ENCODE measurements at regions not wholly inside any gene's neighbourhood (a gene's known extent, or its start where the extent isn't known, plus 50 kb on each side); places are given as distances from the start of the nearest gene placed in this dataset.
"Not testable (repeated sequence)": the region's sequence is repeated elsewhere in the genome, so short reads cannot be mapped to it uniquely, and the experiment has no call there.

GRCh38 chr12:4152145-4152795 is 121.3 kb upstream of the CCND2 start:
- no peaks in the 10 kb centered on the region for H3K4me1 ChIP-seq (ENCODE audit: insufficient read depth, low read length)
- H3K9me3 ChIP-seq (ENCODE audit: low read length): no peaks in the 10 kb centered on the region
- H3K9ac ChIP-seq (ENCODE audit: low read length): no peak overlapping the region
- H3K27me3 ChIP-seq (ENCODE audit: control insufficient read depth in 1 of 2, insufficient read depth in 2 of 2, low read length in 2 of 2): no peaks in the 10 kb centered on the region
- no peak overlapping the region for H3K27ac ChIP-seq (ENCODE audit: low read depth, low read length)
- H3K36me3 ChIP-seq (ENCODE audit: insufficient read depth, low read length): no peaks in the 10 kb centered on the region
- H3K4me3 ChIP-seq (ENCODE audit: low read depth in 1 of 2, low read length in 2 of 2): no peak overlapping the region

- Histone ChIP-seq H3K9me3 (ENCODE audit: low read length) (no peaks in the 10 kb centered on the region), H3K4me3 (ENCODE audit: low read depth in 1 of 2, low read length in 2 of 2) (no peak overlapping the region), H3K36me3 (ENCODE audit: insufficient read depth, low read length) (no peaks in the 10 kb centered on the region), H3K9ac (ENCODE audit: low read length) (no peak overlapping the region), H3K27ac (ENCODE audit: low read depth, low read length) (no peak overlapping the region), H3K4me1 (ENCODE audit: insufficient read depth, low read length) (no peaks in the 10 kb centered on the region), H3K27me3 (ENCODE audit: control insufficient read depth in 1 of 2, insufficient read depth in 2 of 2, low read length in 2 of 2) (no peaks in the 10 kb centered on the region)
Measured at GRCh38 chr12:4151362-4152121, 122.0 kb upstream of the CCND2 start.

GRCh38 chr12:4150355-4150754 is 123.2 kb upstream of the CCND2 start:
- H3K36me3 ChIP-seq (ENCODE audit: insufficient read depth, low read length); H3K9me3 ChIP-seq (ENCODE audit: low read length); H3K4me1 ChIP-seq (ENCODE audit: insufficient read depth, low read length); H3K27me3 ChIP-seq (ENCODE audit: control insufficient read depth in 1 of 2, insufficient read depth in 2 of 2, low read length in 2 of 2); H3K27ac ChIP-seq (ENCODE audit: low read depth, low read length); H3K9ac ChIP-seq (ENCODE audit: low read length); H3K4me3 ChIP-seq (ENCODE audit: low read depth in 1 of 2, low read length in 2 of 2): not testable (repeated sequence)

- Histone ChIP-seq H3K9ac (ENCODE audit: low read length) (no peak overlapping the region), H3K27ac (ENCODE audit: low read depth, low read length) (no peak overlapping the region), H3K9me3 (ENCODE audit: low read length) (no peaks in the 10 kb centered on the region), H3K4me1 (ENCODE audit: insufficient read depth, low read length) (no peaks in the 10 kb centered on the region), H3K36me3 (ENCODE audit: insufficient read depth, low read length) (no peaks in the 10 kb centered on the region), H3K4me3 (ENCODE audit: low read depth in 1 of 2, low read length in 2 of 2) (no peak overlapping the region), H3K27me3 (ENCODE audit: control insufficient read depth in 1 of 2, insufficient read depth in 2 of 2, low read length in 2 of 2) (no peaks in the 10 kb centered on the region)
Measured at GRCh38 chr12:4148418-4149056, 125.0 kb upstream of the CCND2 start.

- Histone ChIP-seq H3K9me3 (ENCODE audit: low read length) (no peaks in the 10 kb centered on the region), H3K4me1 (ENCODE audit: insufficient read depth, low read length) (no peaks in the 10 kb centered on the region), H3K9ac (ENCODE audit: low read length) (no peak overlapping the region), H3K4me3 (ENCODE audit: low read depth in 1 of 2, low read length in 2 of 2) (no peak overlapping the region), H3K27me3 (ENCODE audit: control insufficient read depth in 1 of 2, insufficient read depth in 2 of 2, low read length in 2 of 2) (no peaks in the 10 kb centered on the region), H3K36me3 (ENCODE audit: insufficient read depth, low read length) (no peaks in the 10 kb centered on the region), H3K27ac (ENCODE audit: low read depth, low read length) (no peak overlapping the region)
Measured at GRCh38 chr12:4147031-4147481, 126.5 kb upstream of the CCND2 start.

- Histone ChIP-seq H3K36me3 (ENCODE audit: insufficient read depth, low read length) (no peaks in the 10 kb centered on the region), H3K27me3 (ENCODE audit: control insufficient read depth in 1 of 2, insufficient read depth in 2 of 2, low read length in 2 of 2) (no peaks in the 10 kb centered on the region), H3K9ac (ENCODE audit: low read length) (no peak overlapping the region), H3K9me3 (ENCODE audit: low read length) (no peaks in the 10 kb centered on the region), H3K4me1 (ENCODE audit: insufficient read depth, low read length) (no peaks in the 10 kb centered on the region), H3K27ac (ENCODE audit: low read depth, low read length) (no peak overlapping the region), H3K4me3 (ENCODE audit: low read depth in 1 of 2, low read length in 2 of 2) (no peak overlapping the region)
Measured at GRCh38 chr12:4145990-4146859, 127.3 kb upstream of the CCND2 start.

- H3K4me1 ChIP-seq (ENCODE audit: insufficient read depth, low read length): no peaks in the 10 kb centered on the region
Measured at GRCh38 chr12:4144676-4145075, 128.9 kb upstream of the CCND2 start.

GRCh38 chr12:4143896-4144295 is 129.7 kb upstream of the CCND2 start:
- Histone ChIP-seq H3K4me1 (ENCODE audit: insufficient read depth, low read length) (no peaks in the 10 kb centered on the region), H3K27ac (ENCODE audit: low read depth, low read length) (no peak overlapping the region), H3K9me3 (ENCODE audit: low read length) (no peaks in the 10 kb centered on the region), H3K27me3 (ENCODE audit: control insufficient read depth in 1 of 2, insufficient read depth in 2 of 2, low read length in 2 of 2) (no peaks in the 10 kb centered on the region), H3K4me3 (ENCODE audit: low read depth in 1 of 2, low read length in 2 of 2) (no peak overlapping the region), H3K36me3 (ENCODE audit: insufficient read depth, low read length) (no peaks in the 10 kb centered on the region), H3K9ac (ENCODE audit: low read length) (no peak overlapping the region)

More at GRCh38 chr12:4144676-4145075, 128.9 kb upstream of the CCND2 start:
- H3K4me3 ChIP-seq (ENCODE audit: low read depth in 1 of 2, low read length in 2 of 2): no peak overlapping the region
- H3K27ac ChIP-seq (ENCODE audit: low read depth, low read length): no peak overlapping the region
- H3K36me3 ChIP-seq (ENCODE audit: insufficient read depth, low read length): no peaks in the 10 kb centered on the region
- no peaks in the 10 kb centered on the region for H3K9me3 ChIP-seq (ENCODE audit: low read length)
- no peaks in the 10 kb centered on the region for H3K27me3 ChIP-seq (ENCODE audit: control insufficient read depth in 1 of 2, insufficient read depth in 2 of 2, low read length in 2 of 2)
- H3K9ac ChIP-seq (ENCODE audit: low read length): no peak overlapping the region

GRCh38 chr12:4141348-4142270 is 132.0 kb upstream of the CCND2 start:
- H3K27ac ChIP-seq (ENCODE audit: low read depth, low read length): no peak overlapping the region
- H3K9ac ChIP-seq (ENCODE audit: low read length): no peak overlapping the region
- H3K9me3 ChIP-seq (ENCODE audit: low read length): no peaks in the 10 kb centered on the region
- H3K4me1 ChIP-seq (ENCODE audit: insufficient read depth, low read length): no peaks in the 10 kb centered on the region
- no peak overlapping the region for H3K4me3 ChIP-seq (ENCODE audit: low read depth in 1 of 2, low read length in 2 of 2)
- no peaks in the 10 kb centered on the region for H3K36me3 ChIP-seq (ENCODE audit: insufficient read depth, low read length)
- H3K27me3 ChIP-seq (ENCODE audit: control insufficient read depth in 1 of 2, insufficient read depth in 2 of 2, low read length in 2 of 2): no peaks in the 10 kb centered on the region

GRCh38 chr12:4140581-4141301 is 132.8 kb upstream of the CCND2 start:
- Histone ChIP-seq H3K9me3 (ENCODE audit: low read length) (no peaks in the 10 kb centered on the region), H3K27ac (ENCODE audit: low read depth, low read length) (no peak overlapping the region), H3K9ac (ENCODE audit: low read length) (no peak overlapping the region), H3K36me3 (ENCODE audit: insufficient read depth, low read length) (no peaks in the 10 kb centered on the region), H3K4me3 (ENCODE audit: low read depth in 1 of 2, low read length in 2 of 2) (no peak overlapping the region), H3K4me1 (ENCODE audit: insufficient read depth, low read length) (no peaks in the 10 kb centered on the region), H3K27me3 (ENCODE audit: control insufficient read depth in 1 of 2, insufficient read depth in 2 of 2, low read length in 2 of 2) (no peaks in the 10 kb centered on the region)
